ENCODE measurements at regions not wholly inside any gene's neighbourhood (a gene's known extent, or its start where the extent isn't known, plus 50 kb on each side); places are given as distances from the start of the nearest gene placed in this dataset.
"Not testable (repeated sequence)": the region's sequence is repeated elsewhere in the genome, so short reads cannot be mapped to it uniquely, and the experiment has no call there.

GRCh38 chr3:152583963-152584362 lies 251.0 kb upstream of the P2RY1 start:
- DNase-seq = no peak

GRCh38 chr3:152586974-152587373 lies 248.0 kb upstream of the P2RY1 start:
- no peak for DNase-seq

GRCh38 chr3:152587861-152588260 lies 247.1 kb upstream of the P2RY1 start:
- DNase-seq = no peak

GRCh38 chr3:152589644-152590043 lies 245.3 kb upstream of the P2RY1 start:
- no peak for DNase-seq

- no peak for DNase-seq
Measured at GRCh38 chr3:152591515-152591914, 243.4 kb upstream of the P2RY1 start.

- no peak for DNase-seq
Measured at GRCh38 chr3:152593242-152593641, 241.7 kb upstream of the P2RY1 start.

GRCh38 chr3:152595975-152596821 lies 238.7 kb upstream of the P2RY1 start:
- no peak for DNase-seq

GRCh38 chr3:152596832-152597231 lies 238.1 kb upstream of the P2RY1 start:
- DNase-seq = not testable (repeated sequence)

- DNase-seq = no peak
Measured at GRCh38 chr3:152606146-152606545, 228.8 kb upstream of the P2RY1 start.

GRCh38 chr3:152607179-152607578 lies 227.8 kb upstream of the P2RY1 start:
- no peak for DNase-seq

GRCh38 chr3:152608696-152609594 lies 226.0 kb upstream of the P2RY1 start:
- no peak for DNase-seq

GRCh38 chr3:152609891-152610290 lies 225.0 kb upstream of the P2RY1 start:
- DNase-seq = no peak

GRCh38 chr3:152610622-152611021 lies 224.3 kb upstream of the P2RY1 start:
- DNase-seq = no peak

- DNase-seq = no peak
Measured at GRCh38 chr3:152611905-152612304, 223.0 kb upstream of the P2RY1 start.

- DNase-seq = no peak
Measured at GRCh38 chr3:152613851-152614250, 221.1 kb upstream of the P2RY1 start.

- no peak for DNase-seq
Measured at GRCh38 chr3:152615681-152616080, 219.2 kb upstream of the P2RY1 start.

GRCh38 chr3:152617609-152618008 lies 217.3 kb upstream of the P2RY1 start:
- DNase-seq = no peak

GRCh38 chr3:152618529-152618928 lies 216.4 kb upstream of the P2RY1 start:
- no peak for DNase-seq

GRCh38 chr3:152619691-152620090 lies 215.2 kb upstream of the P2RY1 start:
- DNase-seq = no peak

GRCh38 chr3:152620395-152620794 lies 214.5 kb upstream of the P2RY1 start:
- no peak for DNase-seq

- DNase-seq = no peak
Measured at GRCh38 chr3:152621006-152621868, 213.7 kb upstream of the P2RY1 start.

- DNase-seq = no peak
Measured at GRCh38 chr3:152621967-152622810, 212.7 kb upstream of the P2RY1 start.

Measured in NCI-H1105 (cell line).